COR-L47 (cell line): ENCODE measurements at regions not wholly inside any gene's neighbourhood (a gene's known extent, or its start where the extent isn't known, plus 50 kb on each side); places are given as distances from the start of the nearest gene placed in this dataset.
"Not testable (repeated sequence)": the region's sequence is repeated elsewhere in the genome, so short reads cannot be mapped to it uniquely, and the experiment has no call there.

Source experiments
- DNase-seq: peaks from one replicate; lab custom pipeline; 2025; lab: John Stamatoyannopoulos, UW

DNA sequence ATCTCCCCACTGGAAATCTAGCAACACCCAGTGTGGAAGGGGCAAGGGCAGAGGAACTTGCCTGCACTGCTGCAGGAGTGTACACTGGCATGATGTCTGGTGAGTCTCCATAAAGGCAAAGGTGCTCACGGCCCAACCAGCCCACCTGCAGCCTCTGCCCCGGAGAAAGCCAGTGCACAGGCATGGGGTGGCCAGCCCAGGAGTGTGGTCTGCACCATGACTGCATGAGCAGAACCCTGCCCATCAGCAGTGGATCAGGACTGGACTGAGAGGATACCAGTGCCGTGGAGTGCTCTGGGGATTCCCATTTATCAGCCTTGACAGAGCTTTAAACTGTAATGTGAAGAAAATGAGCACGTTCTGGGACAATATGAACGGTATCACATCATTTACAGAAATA lies 342.6 kb upstream of the HS6ST1 start:
- DNase-seq = no peak

DNA sequence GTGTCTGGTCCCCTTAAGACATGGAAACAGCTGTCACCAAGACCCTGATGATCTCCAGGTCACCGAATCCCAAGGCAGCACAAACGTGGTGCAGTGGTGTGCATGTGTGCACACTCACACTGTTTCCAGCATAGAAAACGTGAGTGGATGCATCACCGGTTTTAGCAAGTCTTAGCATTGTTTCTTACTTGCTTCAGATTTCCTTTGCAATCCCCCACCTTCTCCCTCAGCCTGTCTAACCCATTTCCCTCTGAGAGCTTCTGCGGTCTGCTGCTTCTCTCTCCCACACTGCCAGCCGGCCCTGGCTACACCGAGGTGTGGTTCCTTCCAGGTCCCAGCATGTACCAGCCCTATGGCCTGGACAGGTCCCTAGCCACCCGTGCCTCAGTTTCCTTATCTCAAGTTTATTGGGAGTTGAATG lies 343.4 kb upstream of the HS6ST1 start:
- DNase-seq = no peak

DNA sequence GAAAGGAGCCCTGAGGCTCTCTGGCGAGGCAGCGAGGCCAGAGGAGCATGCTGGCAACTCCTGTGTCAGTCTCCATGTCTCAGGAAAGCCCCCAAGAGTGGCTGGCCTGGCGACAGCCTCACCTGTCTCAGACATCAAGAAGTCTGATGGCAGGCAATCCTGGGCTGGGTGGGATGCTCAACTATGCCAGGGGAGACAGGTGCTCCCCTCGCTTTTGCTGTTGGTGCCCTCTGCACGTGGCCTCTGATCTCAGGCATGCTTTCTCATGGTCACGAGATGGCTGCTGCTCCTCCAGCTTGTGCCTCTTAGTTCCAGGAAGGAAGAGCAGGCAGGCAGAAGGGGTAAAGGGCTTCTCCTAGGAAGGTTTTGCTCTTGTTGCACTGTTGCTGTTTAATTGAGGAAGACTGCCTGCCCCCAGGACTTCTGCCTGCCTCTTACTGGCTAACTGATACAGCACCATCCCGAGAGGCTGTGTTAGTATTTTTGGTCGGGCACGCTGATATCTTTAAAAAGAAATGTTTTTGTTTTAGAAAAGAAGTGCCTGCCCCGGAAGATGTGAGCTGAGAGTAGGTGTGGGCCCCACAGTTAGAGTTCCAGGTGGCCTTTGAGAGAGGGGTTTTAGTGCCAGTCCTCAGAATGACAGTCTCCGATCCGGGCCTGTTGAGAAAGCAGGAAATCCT lies 344.8 kb upstream of the HS6ST1 start:
- DNase-seq = no peak

DNA sequence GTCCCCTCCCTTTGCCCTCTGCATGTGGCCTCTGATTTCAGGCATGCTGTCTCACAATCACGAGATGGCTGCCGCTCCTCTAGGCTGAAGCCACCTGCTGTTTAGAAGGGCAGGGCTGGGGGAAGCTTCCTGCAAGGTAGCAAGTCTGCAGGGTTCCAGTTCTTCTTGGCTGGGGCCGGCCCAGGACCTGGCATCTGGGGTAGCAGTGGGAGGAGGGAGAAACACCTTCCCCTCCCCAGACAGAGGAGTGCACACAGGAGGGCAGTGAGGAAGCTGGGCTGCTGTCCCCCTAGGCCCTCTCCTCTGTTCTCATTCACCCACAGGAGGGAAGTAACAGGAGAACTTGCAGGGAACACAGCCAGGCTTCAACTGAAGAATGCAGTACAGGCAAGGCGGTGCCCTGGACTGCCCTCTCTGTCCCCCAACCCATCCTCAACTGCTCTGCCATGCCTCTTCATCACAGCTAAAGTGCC lies 345.9 kb upstream of the HS6ST1 start:
- DNase-seq = no peak

DNA sequence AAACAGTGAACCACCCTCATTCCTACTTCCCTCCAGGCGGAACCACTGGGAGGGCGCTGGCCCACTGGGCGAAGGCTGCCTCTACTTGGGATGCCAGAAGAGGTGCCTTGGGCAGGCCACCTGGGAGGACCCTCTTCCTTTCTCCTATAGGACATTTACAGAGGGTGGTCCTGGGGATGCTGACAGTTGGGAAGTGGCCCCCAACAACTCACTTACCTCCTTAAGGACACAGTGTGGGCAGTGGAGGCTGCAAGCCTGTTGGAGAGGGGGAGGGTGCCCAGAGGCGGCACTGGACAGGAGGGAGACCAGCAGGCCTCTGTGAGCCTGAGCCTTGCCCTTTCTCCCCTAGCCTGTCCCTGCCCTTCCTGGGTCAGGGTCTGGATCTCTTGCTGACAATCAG lies 346.4 kb upstream of the HS6ST1 start:
- DNase-seq = no peak

DNA sequence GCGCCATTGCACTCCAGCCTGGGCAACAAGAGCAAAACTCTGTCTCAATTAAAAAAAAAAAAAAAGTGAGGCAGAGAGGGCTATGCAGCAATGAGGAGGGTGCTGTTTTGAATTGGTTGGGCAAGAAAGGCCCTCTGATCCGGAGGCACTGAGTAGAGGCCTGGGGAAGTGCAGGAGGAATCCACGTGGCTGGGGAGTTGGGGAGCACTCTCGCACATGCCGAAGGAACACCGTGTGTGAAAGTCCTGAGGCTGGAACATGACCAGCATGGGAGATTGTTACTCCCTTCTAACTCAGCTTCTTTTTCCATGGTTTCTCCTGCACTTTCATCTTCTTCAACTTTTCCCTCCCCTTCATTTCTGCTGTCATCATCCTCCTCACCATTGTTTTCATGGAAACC lies 347.9 kb upstream of the HS6ST1 start:
- DNase-seq = no peak

DNA sequence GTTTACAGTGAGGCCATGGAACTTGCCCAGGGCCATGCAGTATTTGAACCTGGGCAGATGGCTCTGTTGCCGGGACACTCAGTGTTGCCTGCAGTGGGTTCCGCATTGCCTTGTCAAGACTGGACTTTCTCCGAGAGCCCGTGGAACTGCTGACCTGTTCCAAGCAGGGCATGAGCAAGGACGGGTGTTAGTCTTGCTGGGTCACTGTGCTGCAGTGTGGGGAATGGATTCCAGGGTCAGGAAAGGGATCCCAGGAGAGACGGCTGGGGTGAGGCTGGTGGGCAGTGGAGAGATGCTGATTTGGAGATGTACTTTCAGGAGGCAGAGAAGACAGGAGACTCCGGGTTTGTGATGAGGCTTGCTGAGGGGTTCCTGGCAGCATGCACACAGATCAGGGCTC lies 348.7 kb upstream of the HS6ST1 start:
- no peak for DNase-seq

DNA sequence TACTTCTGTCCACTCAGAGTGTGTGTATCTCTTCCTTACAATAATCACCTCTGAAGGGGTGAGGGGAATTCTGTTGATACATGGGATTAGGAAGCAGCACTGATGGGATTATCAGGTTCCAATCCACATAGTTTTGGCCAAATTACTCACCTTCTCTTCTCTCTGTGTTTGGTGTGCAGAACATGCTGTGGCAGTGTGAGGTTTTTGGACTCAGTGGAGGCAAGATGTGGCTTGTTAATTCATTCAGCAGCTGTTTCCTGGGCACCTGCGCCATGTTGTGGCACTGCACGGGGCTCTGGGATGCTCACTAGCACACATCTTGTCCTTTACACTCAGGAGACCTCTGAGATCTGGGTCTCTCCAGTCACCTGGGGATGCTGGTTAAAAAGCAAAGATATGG lies 350.3 kb upstream of the HS6ST1 start:
- no peak for DNase-seq

DNA sequence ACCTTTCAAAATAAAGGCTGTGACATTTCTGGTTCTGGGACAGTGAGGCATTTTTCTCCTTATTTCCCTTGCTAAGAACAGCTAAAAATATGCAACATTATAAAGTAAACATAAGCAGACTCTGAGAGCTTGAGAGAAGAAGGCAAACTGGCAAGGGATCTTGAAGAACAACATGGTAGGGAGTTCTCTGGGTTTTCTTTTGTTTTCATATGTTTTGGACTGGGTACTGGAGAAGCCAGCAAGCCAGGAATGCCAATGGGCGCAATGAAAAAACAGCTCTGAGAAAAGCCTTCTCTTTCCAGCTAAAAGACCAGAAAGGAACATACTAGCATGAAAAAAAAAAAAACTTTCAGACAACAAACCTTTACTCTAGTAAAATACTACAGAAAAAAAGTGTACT lies 351.4 kb upstream of the HS6ST1 start:
- no peak for DNase-seq

DNA sequence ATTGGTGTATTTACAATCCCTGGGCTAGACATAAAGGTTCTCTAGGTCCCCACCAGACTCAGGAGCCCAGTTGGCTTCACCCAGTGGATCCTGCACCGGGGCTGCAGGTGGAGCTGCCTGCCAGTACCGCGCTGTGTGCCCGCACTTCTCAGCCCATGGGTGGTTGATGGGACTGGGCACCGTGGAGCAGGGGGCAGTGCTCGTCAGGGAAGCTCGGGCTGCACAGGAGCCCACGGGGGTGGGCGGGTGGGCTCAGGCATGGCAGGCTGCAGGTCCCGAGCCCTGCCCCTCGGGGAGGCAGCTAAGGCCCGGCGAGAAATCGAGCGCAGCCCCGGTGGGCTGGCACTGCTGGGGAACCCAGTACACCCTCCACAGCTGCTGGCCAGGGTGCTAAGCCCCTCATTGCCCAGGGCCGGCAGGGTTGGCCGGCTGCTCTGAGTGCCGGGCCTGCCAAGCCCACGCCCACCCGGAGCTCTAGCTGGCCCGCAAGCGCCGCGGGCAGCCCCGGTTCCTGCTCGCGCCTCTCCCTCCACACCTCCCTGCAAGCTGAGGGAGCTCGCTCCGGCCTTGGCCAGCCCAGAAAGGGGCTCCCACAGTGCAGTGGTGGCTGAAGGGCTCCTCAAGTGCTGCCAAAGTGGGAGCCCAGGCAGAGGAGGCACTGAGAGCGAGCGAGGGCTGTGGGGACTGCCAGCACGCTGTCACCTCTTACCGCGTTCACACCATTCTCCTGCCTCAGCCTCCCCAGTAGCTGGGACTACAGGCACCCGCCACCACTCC lies 353.5 kb upstream of the HS6ST1 start:
- not testable (repeated sequence) for DNase-seq

DNA sequence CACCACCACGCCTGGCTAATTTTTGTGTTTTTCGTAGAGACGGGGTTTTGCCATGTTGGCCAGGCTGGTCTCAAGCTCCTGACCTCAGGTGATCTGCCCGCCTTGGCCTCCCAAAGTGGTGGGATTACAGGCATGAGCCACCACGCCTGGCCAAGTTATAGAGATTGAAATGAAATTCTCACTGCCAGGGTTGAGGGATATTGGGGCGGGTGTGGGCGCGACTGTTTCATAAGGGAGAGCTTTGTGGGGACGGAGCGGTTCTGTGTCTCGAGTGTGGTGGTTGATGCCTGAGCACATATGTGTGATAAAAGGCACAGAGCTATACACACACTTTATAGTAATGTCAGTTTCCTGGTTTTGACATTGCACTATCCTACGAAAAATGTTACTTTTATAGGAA lies 361.0 kb upstream of the HS6ST1 start:
- not testable (repeated sequence) for DNase-seq

DNA sequence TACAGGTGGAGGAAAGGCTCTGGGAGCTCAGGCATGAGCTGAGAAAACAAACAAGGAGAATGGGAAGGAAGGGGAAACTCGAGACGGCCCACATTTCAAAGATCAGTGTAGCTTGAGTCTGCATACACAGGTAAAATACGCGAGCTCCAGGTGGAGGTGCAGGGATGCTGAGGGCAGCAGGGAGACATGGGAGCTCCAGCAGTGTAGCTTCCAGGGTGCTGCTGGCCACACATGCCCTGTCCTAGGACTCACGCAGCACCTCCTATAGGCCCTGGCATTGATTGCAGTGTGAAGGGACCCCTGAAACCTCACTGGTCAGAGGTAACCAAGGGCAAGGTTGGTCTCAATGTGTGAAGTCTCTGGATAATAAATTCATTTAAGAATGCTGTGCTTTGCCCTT lies 362.8 kb upstream of the HS6ST1 start:
- DNase-seq = no peak

DNA sequence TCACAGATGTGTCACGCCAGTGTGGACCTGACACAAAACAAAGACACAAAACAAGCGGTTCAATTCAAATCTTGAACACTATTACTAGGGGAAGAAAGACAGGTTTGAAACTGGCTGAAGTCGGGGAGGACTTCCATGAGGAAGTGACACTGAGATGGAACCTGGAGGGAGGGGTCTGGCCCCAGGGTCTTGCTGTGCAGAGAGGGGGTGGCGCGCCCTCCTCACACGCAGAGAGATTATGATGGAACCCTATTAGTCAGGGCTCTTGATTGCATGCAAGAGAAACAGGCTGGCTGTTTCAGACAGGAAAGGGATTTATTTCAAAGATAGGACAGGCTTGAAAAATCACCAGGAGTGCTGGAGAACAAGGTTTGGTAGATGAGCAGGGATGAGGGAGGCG lies 363.6 kb upstream of the HS6ST1 start:
- DNase-seq = no peak

DNA sequence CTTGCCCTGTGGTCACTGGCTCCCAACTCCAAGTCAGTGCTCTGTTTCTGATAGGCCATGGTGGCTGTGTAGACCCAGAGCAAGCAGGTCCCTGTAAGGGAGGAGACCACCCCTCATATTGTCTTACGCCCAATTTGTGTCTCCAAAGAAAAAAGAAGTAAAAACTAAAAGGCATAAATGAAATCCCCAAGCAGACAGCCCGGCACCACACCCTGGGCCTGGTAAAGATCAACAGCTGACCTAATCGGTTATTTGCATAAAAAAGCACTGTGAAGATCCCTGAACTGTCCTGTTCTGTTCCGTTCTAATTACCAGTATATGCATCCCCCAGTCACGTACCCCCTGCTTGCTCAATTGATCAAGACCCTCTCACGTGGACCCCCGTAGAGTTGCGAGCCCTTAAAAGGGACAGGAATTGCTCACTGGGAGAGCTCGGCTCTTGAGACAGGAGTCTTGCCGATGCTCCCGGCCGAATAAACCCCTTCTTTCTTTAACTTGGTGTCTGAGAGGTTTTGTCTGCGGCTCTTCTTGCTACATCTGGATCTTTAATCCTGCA lies 364.1 kb upstream of the HS6ST1 start:
- DNase-seq = no peak

DNA sequence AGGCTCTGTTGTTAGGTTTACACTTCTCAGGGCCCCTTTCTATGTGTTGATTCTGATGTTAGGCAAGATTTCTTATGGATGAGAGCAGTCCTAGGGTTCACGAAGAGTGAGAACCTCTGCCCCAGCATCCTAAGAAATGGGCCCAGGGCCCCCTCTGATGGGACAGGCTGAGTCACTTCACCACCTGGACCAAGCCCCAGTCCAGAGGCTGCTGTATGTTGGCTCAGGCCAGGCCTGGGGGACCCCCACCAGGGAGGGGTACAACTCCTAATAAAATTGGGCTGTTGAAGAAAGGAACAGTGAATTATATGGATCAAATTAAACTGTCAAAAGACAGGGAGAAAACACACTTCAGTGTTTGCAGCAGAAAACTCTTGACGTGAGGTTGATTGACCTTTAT lies 365.9 kb upstream of the HS6ST1 start:
- DNase-seq = no peak

DNA sequence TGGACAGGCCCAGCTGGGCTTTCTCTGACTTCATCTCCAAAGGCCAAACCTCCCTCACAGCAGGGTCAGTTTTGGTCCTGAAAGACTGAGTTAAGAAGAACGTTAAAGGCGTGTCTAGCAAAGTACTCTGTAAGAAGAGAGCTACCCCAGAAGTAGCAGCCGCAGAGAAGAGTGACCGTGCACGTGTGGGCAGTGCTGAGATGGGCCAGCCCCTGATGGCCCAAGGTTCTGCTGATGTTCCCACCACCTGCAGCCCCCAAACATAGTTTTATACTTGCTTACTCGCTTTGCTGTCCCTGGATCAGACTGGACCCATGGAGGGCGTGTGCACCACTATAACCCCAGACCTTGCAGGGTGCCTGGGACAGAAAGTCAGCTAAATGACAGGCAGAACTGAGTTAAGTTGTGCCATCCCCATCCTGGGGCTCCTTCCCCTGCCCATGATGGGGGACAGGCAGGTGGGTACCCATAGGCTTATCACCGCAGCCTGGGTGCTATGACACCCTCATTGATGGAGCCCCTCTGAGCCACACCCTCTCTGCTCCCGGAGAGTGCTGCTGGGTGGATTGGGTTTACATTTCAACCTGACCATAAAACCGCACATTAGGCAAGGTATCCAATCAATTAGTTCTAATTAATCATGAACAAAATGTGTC lies 367.3 kb upstream of the HS6ST1 start:
- DNase-seq = no peak

DNA sequence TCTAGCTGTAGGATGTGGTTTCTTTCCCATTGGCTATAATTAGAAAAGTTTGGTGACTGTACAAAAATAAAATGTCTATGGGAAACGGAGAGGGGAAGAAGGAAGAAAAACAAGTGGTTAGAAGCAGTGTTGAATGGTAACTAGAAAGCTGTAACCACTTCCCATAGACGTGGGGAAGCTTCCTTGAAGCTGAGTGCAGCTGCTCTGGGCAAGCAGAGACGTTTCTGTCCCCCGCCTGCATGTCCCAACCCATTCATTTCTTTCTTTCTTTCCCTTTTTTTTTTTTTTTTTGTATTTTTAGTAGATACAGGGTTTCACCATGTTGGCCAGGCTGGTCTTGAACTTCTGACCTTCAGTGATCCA lies 367.8 kb upstream of the HS6ST1 start:
- no peak for DNase-seq

DNA sequence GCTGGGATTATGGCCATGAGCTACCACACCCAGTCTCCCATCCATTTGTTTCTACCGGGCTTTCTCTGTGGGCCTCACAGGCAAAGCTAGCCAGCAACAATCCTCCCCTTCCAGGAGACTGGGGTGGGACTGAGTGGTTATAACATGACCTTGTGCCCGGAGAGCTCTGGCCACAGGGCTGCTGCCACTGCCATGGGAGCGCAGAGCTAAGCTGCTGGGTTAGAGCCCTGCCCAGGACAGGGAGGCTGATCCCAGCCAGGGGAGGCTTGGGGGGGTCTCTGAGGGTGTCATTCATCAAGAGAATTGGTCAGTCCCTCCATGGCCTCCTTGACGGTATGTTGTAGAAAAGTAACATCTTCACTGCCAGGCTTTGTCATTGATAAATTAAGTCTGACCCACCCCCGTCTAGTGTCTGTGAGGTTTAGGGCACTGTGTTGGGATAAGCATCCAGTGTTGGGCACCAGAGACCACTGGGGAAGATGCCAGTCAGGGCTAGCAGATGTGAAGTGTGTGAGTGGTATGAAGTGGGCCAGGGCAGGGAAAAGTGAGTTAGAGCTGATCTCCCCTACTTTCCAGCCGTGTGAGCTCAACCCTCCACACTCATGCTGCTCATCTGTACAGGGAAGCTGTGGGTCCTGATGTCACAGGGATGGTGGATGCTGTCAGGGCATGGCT lies 368.4 kb upstream of the HS6ST1 start:
- DNase-seq = no peak

DNA sequence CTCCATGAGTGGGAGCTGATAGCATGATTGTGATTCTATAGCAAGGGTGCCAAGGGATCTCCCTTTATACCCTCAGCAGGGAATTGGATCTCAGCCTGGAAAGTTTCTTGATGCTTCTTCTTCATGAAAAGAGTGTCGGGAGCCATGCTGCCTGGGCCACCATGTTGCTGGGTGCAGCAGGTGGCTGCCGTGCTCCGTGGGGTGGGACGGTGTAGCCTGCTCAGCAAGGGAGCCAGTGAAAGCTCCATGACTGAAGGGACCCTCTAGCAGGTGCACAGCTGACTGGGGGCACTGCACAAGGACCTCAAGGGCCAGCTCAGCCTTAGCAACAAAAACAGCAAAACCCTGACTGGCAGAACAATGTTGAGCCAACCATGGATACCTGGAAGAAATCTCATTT lies 368.9 kb upstream of the HS6ST1 start:
- DNase-seq = no peak

DNA sequence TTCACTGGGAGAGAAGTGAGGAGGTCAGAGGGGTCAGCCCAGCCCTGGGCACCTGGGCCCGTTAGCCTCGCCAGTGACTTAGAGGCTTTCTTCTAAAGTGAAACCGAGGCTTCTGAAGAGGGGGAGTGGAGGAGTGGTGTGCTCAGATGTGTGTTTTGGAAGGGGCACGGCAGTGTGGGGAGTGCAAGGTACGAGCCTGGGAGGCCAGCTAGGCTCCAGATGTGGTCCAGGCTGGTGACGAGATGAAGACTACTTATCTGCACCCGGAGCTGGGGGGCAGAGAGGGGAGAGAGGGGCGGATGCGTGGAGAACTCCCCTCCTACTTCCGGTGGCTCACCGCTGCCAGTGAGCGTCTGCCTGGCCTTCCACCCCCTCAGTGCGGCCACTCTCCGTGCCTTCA lies 371.3 kb upstream of the HS6ST1 start:
- no peak for DNase-seq

DNA sequence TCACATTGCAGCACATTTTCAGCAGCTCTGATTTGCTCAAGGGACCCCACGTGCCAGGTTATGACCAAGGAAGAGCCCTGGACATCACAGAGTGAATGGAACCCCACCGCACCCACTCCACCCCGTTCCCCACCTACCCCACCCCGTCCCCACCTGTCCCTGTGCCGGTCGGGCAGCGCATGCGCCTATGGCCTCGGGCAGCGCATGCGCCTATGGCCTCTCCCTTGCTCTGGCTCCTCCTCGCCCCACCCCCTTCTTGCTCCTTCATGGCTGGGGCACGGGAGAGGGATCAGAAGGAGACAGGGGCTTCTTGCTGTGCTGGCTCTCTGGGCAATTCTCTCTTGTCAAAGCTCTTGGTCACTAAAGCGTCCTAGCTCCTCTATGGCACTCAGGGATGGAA lies 371.8 kb upstream of the HS6ST1 start:
- no peak for DNase-seq

DNA sequence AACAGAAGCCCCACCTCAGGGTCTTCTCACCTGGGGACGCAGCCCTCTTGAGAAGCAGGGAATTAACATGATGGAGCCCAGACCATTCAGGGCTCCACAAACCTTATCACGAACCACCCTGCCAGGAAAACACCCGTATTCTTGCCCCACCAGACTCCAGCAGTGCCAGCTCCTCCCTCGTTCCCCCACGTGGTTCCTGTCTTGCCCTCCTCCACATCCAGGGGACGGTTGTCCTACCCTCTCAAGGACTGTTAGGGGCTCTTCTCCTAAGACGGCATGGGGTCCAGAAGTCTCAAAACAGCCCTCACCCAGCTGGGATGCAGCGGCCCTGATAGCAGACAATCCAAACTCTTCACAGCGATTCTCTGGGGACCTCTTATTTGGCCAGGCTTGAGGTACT lies 372.2 kb upstream of the HS6ST1 start:
- DNase-seq = no peak
